ENCODE measurements at regions not wholly inside any gene's neighbourhood (a gene's known extent, or its start where the extent isn't known, plus 50 kb on each side); places are given as distances from the start of the nearest gene placed in this dataset.

GRCh38 chr7:52811537-52811936 lies 223.9 kb upstream of the POM121L12 start:
- Histone ChIP-seq H3K79me2 (ENCODE audit: control insufficient read depth, low read length) (no peaks in the 10 kb centered on the region), H3K4me1 (ENCODE audit: control insufficient read depth, low read length) (peaks cover 11% of the 10 kb centered on the region), H3K36me3 (ENCODE audit: control insufficient read depth, low read length) (no peaks in the 10 kb centered on the region), H3F3A (ENCODE audit: control insufficient read depth, insufficient read depth) (no peaks in the 10 kb centered on the region), H3K9me2 (replicated peaks; ENCODE audit: control insufficient read depth, low read length) (no peaks in the 10 kb centered on the region), H3K4me3 (ENCODE audit: low read length) (no peak overlapping the region), H3K4me2 (ENCODE audit: low read length) (no peak overlapping the region), H3K9me3 (ENCODE audit: control insufficient read depth, insufficient read depth, low read length) (peaks cover 11% of the 10 kb centered on the region; the same call in 1 of the 2 replicates), H4K20me1 (ENCODE audit: control insufficient read depth, insufficient read depth, low read depth, low read length) (no peaks in the 10 kb centered on the region), H3K27me3 (ENCODE audit: control insufficient read depth, low read length) (no peaks in the 10 kb centered on the region), H3K27ac (ENCODE audit: low read depth, low read length) (no peak overlapping the region)
- TF ChIP-seq EZH2phosphoT487 (IDR thresholded peaks at IDR 0.05; ENCODE audit: borderline replicate concordance, low read length) = no peak
- TF ChIP-seq CTCF (IDR thresholded peaks at IDR 0.05; ENCODE audit: low read depth, low read length, poor library complexity, severe bottlenecking) = no peak

- Histone ChIP-seq H3K9me2 (replicated peaks; ENCODE audit: control insufficient read depth, low read length) (no peaks in the 10 kb centered on the region), H4K20me1 (ENCODE audit: control insufficient read depth, insufficient read depth, low read depth, low read length) (no peaks in the 10 kb centered on the region), H3K4me2 (ENCODE audit: low read length) (no peak overlapping the region), H3K4me3 (ENCODE audit: low read length) (no peak overlapping the region), H3K36me3 (ENCODE audit: control insufficient read depth, low read length) (no peaks in the 10 kb centered on the region), H3K9me3 (ENCODE audit: control insufficient read depth, insufficient read depth, low read length) (peaks cover 9% of the 10 kb centered on the region; the same call in 1 of the 2 replicates), H3K79me2 (ENCODE audit: control insufficient read depth, low read length) (no peaks in the 10 kb centered on the region), H3F3A (ENCODE audit: control insufficient read depth, insufficient read depth) (no peaks in the 10 kb centered on the region), H3K27me3 (ENCODE audit: control insufficient read depth, low read length) (no peaks in the 10 kb centered on the region), H3K4me1 (ENCODE audit: control insufficient read depth, low read length) (no peaks in the 10 kb centered on the region), H3K27ac (ENCODE audit: low read depth, low read length) (no peak overlapping the region)
- TF ChIP-seq EZH2phosphoT487 (IDR thresholded peaks at IDR 0.05; ENCODE audit: borderline replicate concordance, low read length) (no peak), CTCF (IDR thresholded peaks at IDR 0.05; ENCODE audit: low read depth, low read length, poor library complexity, severe bottlenecking) (no peak)
These were observed 235.6 kb upstream of the POM121L12 start for GRCh38 chr7:52799817-52800216.

GRCh38 chr7:52797801-52798200 lies 237.6 kb upstream of the POM121L12 start:
- Histone ChIP-seq H3K4me3 (ENCODE audit: low read length) (no peak overlapping the region), H3F3A (ENCODE audit: control insufficient read depth, insufficient read depth) (no peaks in the 10 kb centered on the region), H3K27ac (ENCODE audit: low read depth, low read length) (no peak overlapping the region), H3K4me2 (ENCODE audit: low read length) (no peak overlapping the region), H3K9me3 (ENCODE audit: control insufficient read depth, insufficient read depth, low read length) (peaks cover 9% of the 10 kb centered on the region; the same call in 1 of the 2 replicates), H3K36me3 (ENCODE audit: control insufficient read depth, low read length) (no peaks in the 10 kb centered on the region), H3K79me2 (ENCODE audit: control insufficient read depth, low read length) (no peaks in the 10 kb centered on the region), H4K20me1 (ENCODE audit: control insufficient read depth, insufficient read depth, low read depth, low read length) (no peaks in the 10 kb centered on the region), H3K9me2 (replicated peaks; ENCODE audit: control insufficient read depth, low read length) (no peaks in the 10 kb centered on the region), H3K4me1 (ENCODE audit: control insufficient read depth, low read length) (no peaks in the 10 kb centered on the region), H3K27me3 (ENCODE audit: control insufficient read depth, low read length) (no peaks in the 10 kb centered on the region)
- TF ChIP-seq EZH2phosphoT487 (IDR thresholded peaks at IDR 0.05; ENCODE audit: borderline replicate concordance, low read length) (no peak), CTCF (IDR thresholded peaks at IDR 0.05; ENCODE audit: low read depth, low read length, poor library complexity, severe bottlenecking) (no peak)

Measured in DOHH2 (cell line).